ENCODE measurements at regions not wholly inside any gene's neighbourhood (a gene's known extent, or its start where the extent isn't known, plus 50 kb on each side); places are given as distances from the start of the nearest gene placed in this dataset.

- H3K9me2 ChIP-seq (ENCODE audit: insufficient read depth, low read length): no peaks in the 10 kb centered on the region
- TF ChIP-seq EZH2phosphoT487 (IDR thresholded peaks at IDR 0.05; ENCODE audit: borderline replicate concordance, low read depth, low read length) (no peak), CTCF (conservative IDR thresholded peaks at IDR 0.05; ENCODE audit: low read length) (no peak)
- no peak overlapping the region for H3K4me2 ChIP-seq (ENCODE audit: low read length)
- no peak overlapping the region for H3K4me3 ChIP-seq (ENCODE audit: low read depth, low read length, poor library complexity, severe bottlenecking)
- H3K27ac ChIP-seq (ENCODE audit: low read depth, low read length, poor library complexity, severe bottlenecking): no peak overlapping the region
- H3K36me3 ChIP-seq (ENCODE audit: insufficient read depth, low read length): no peaks in the 10 kb centered on the region
- no peak for DNase-seq (ENCODE audit: low spot score)
- intact Hi-C loops (cut with micrococcal nuclease; ENCODE audit: unreplicated experiment): no loop called here
- no peak overlapping the region for H2AFZ ChIP-seq (ENCODE audit: low read length)
- CTCF ChIA-PET (ENCODE audit: unreplicated experiment): no interaction called here
- no peaks in the 10 kb centered on the region for H4K20me1 ChIP-seq (ENCODE audit: insufficient read depth, low read length)
- no TSS peak for BruUV-seq (replicated peaks)
- H3K9me3 ChIP-seq (ENCODE audit: low read length): no peaks in the 10 kb centered on the region
- POLR2A ChIA-PET: no interaction called here
- H3K4me1 ChIP-seq (ENCODE audit: insufficient read depth, low read length, poor library complexity, severe bottlenecking): no peaks in the 10 kb centered on the region
- no peaks in the 10 kb centered on the region for H3K79me2 ChIP-seq (ENCODE audit: insufficient read depth, low read depth, low read length)
Measured at GRCh38 chr6:21885532-21886114, 292.1 kb downstream of the SOX4 start.

- Histone ChIP-seq H3K79me2 (ENCODE audit: insufficient read depth, low read depth, low read length) (no peaks in the 10 kb centered on the region), H3K27ac (ENCODE audit: low read depth, low read length, poor library complexity, severe bottlenecking) (no peak overlapping the region), H3K36me3 (ENCODE audit: insufficient read depth, low read length) (no peaks in the 10 kb centered on the region), H3K4me3 (ENCODE audit: low read depth, low read length, poor library complexity, severe bottlenecking) (no peak overlapping the region), H2AFZ (ENCODE audit: low read length) (no peak overlapping the region), H3K9me2 (ENCODE audit: insufficient read depth, low read length) (no peaks in the 10 kb centered on the region), H3K4me2 (ENCODE audit: low read length) (no peak overlapping the region), H4K20me1 (ENCODE audit: insufficient read depth, low read length) (no peaks in the 10 kb centered on the region), H3K9me3 (ENCODE audit: low read length) (no peaks in the 10 kb centered on the region), H3K4me1 (ENCODE audit: insufficient read depth, low read length, poor library complexity, severe bottlenecking) (no peaks in the 10 kb centered on the region)
- intact Hi-C loops (cut with micrococcal nuclease; ENCODE audit: unreplicated experiment): no loop called here
- BruUV-seq (replicated peaks): no TSS peak
- ChIA-PET CTCF (ENCODE audit: unreplicated experiment) (no interaction called here), POLR2A (interaction anchor here (0.6 kb wide), 1 partner anchor 1136 kb away, joined by 5 read pairs; no protein-coding TSS in a partner anchor)
- TF ChIP-seq CTCF (conservative IDR thresholded peaks at IDR 0.05; ENCODE audit: low read length) (no peak), EZH2phosphoT487 (IDR thresholded peaks at IDR 0.05; ENCODE audit: borderline replicate concordance, low read depth, low read length) (no peak)
- DNase-seq (ENCODE audit: low spot score): no peak
Measured at GRCh38 chr6:21886542-21887151, 293.1 kb downstream of the SOX4 start.
